ACC112 (cell line): ENCODE measurements at regions not wholly inside any gene's neighbourhood (a gene's known extent, or its start where the extent isn't known, plus 50 kb on each side); places are given as distances from the start of the nearest gene placed in this dataset.
"Not testable (repeated sequence)": the region's sequence is repeated elsewhere in the genome, so short reads cannot be mapped to it uniquely, and the experiment has no call there.

Source experiments
- H2AFZ ChIP-seq: fragments of 200-600 bp; sonication (generic); one replicate; pipeline ENCODE4 v1.6.0; 2017; ENCODE audit warnings: antibody characterized with exemption, low read length; ENCODE audit not compliant: unreplicated experiment
- H3K27ac ChIP-seq: fragments of 200-600 bp; sonication (generic); 2 replicates; pipeline ENCODE4 v1.5.1; 2014; ENCODE audit warnings: low read depth, mild to moderate bottlenecking, antibody characterized with exemption, low read length, moderate library complexity
- H3K27me3 ChIP-seq: fragments of 200-600 bp; sonication (generic); 2 replicates; pipeline ENCODE4 v1.6.1; 2014; ENCODE audit warnings: mild to moderate bottlenecking, antibody characterized with exemption, low read length, moderate library complexity, mixed read lengths; ENCODE audit not compliant: insufficient read depth
- H3K36me3 ChIP-seq: fragments of 200-600 bp; sonication (generic); 2 replicates; pipeline ENCODE4 v1.6.1; 2016; ENCODE audit warnings: mild to moderate bottlenecking, antibody characterized with exemption, low read length, moderate library complexity, mixed read lengths; ENCODE audit not compliant: insufficient read depth
- H3K4me1 ChIP-seq: fragments of 200-600 bp; sonication (generic); one replicate; pipeline ENCODE4 v1.6.1; 2016; ENCODE audit warnings: low read length, mixed read lengths; ENCODE audit not compliant: insufficient read depth, unreplicated experiment, control insufficient read depth
- H3K4me3 ChIP-seq: fragments of 200-600 bp; sonication (generic); 2 replicates; pipeline ENCODE4 v1.5.1; 2014; ENCODE audit warnings: mild to moderate bottlenecking, low read depth, low read length
- H3K79me2 ChIP-seq: fragments of 200-600 bp; sonication (generic); one replicate; pipeline ENCODE4 v1.6.0; 2016; ENCODE audit warnings: low read length; ENCODE audit not compliant: control insufficient read depth, unreplicated experiment, insufficient read depth

DNA sequence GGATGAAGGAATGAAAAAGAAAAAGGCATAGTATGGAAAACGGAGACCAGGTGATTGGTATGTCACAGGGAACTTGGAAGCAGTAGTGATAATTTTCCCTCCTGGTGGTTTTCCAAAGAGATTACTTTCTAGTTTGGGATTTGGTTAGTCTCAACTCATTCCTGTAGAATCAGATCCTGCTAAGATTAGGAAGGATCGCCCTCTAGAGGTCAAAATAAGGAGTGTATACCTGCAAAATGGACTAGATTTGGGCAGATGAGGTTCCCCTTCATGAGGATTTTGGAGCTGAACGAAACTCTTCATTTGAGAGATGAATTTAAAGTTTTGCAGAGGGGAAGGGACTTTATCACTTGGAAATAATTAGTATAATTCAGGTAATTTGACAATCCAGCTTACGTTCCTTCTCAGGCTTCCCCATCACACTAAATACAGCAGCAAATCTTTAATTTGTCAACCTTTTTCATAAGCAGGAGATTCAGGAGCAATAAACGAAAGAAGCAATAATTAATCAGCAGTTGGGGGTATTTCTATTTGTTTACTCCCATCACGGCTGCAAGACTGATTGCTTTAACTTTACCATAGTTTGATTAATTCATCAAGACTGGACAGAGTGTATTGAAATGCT, 65.2 kb downstream of the CCDC195 start:
- no peaks in the 10 kb centered on the region for H3K36me3 ChIP-seq
- H3K27ac ChIP-seq, result no peak overlapping the region
- H3K27me3 ChIP-seq, result no peaks in the 10 kb centered on the region
- peak overlapping the region; percentile 27; the same call in 1 of the 2 replicates for H3K4me3 ChIP-seq
- H2AFZ ChIP-seq, result peak overlapping the region; percentile 15
- H3K4me1 ChIP-seq, result no peaks in the 10 kb centered on the region
- H3K79me2 ChIP-seq, result no peaks in the 10 kb centered on the region

DNA sequence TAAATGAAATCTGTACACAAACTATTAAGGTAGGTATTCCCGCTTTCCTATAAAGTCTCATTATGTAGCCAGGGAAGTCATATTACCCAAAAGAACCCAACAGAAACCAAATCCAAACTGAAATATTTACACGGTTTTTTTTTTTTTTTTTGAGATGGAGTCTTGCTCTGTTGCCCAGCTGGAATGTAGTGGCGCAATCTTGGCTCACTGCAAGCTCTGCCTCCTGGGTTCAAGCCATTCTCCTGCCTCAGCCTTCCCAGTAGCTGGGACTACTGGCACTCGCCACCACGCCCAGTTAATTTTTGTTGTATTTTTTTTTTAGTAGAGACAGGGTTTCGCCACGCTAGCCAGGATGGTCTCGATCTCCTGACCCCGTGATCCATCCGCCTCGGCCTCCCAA, 62.5 kb upstream of the CUL3 start:
- H3K27me3 ChIP-seq, H3K79me2 ChIP-seq, H2AFZ ChIP-seq, H3K4me3 ChIP-seq, H3K4me1 ChIP-seq, H3K36me3 ChIP-seq, H3K27ac ChIP-seq: not testable (repeated sequence)

DNA sequence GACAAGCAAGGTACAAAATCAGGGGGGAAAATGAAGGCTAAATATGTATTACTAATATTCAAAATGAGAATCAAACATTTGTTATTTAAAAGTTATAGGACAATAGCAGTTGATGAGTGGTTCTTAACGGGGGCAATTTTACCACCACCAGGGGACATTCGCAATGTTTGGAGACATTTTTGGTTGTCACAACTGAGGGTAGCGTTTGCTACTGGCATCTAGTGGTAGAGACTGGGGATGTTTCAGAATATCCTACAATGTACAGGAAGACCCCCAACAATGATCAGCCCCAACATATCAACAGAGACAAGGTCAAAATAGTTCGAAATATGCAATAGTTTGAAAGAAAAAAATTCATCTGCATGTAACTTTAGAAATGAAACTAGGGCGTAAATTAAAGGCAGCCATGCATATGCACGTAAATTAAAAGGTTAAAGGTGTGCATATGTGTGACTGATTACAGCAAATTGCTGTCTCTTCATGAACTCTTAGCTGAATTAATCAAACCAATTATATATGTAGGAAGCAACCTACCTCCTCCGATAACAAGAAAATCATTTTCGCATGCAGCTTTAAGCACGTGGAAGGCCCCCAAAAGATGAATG, 61.2 kb upstream of the CUL3 start:
- Histone ChIP-seq H3K27me3 (peaks cover 7% of the 10 kb centered on the region; the same call in 1 of the 2 replicates), H2AFZ (no peak overlapping the region), H3K4me3 (no peak overlapping the region), H3K36me3 (no peaks in the 10 kb centered on the region), H3K79me2 (no peaks in the 10 kb centered on the region), H3K27ac (no peak overlapping the region), H3K4me1 (no peaks in the 10 kb centered on the region)

DNA sequence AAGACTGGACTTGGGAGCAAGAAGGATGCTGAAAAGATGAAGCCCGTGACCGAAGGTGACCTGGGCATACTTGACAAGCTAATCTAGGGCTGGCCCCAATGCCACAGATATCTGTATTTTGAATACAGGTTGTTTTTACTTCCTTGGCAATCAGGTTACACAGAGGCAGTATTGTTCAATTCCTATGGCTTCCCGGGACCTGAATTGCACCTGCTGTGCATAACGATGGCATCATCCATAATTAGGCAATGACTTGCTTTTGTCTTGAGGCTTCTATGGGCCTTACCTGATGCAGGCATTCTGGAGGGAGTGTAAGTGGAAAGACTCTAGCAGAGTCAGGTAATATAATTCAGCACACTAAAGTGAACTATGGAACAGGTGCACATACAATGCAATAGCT, 60.6 kb upstream of the CUL3 start:
- H2AFZ ChIP-seq, result no peak overlapping the region
- no peak overlapping the region for H3K27ac ChIP-seq

DNA sequence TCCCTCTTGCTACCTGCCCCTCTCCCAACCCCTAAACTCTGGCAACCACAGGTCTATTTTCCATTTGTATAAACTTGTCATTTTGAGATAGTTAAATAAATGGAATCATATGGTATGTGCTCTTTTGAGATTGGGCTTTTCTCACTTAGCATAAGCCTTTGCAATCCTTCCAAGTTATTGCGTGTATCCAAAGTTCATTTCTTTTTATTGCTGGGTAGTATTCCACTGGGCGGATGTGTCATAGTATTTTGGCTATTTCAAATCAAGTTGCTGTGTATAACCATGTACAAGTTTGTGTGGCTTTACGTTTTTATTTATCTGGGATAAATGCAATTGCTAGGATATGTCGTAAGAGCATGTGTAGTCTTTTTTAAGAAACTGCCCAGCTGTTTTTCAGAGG, 55.5 kb upstream of the CUL3 start:
- no peaks in the 10 kb centered on the region for H3K4me1 ChIP-seq
- H3K36me3 ChIP-seq, result no peaks in the 10 kb centered on the region
- no peaks in the 10 kb centered on the region for H3K79me2 ChIP-seq
- no peak overlapping the region for H3K27ac ChIP-seq
- H2AFZ ChIP-seq, result no peak overlapping the region
- no peak overlapping the region for H3K4me3 ChIP-seq
- peaks cover 7% of the 10 kb centered on the region; the same call in 1 of the 2 replicates for H3K27me3 ChIP-seq

More for the DNA sequence above, 60.6 kb upstream of the CUL3 start:
- peaks cover 7% of the 10 kb centered on the region; the same call in 1 of the 2 replicates for H3K27me3 ChIP-seq
- no peaks in the 10 kb centered on the region for H3K79me2 ChIP-seq
- no peaks in the 10 kb centered on the region for H3K4me1 ChIP-seq
- no peak overlapping the region for H3K4me3 ChIP-seq
- no peaks in the 10 kb centered on the region for H3K36me3 ChIP-seq

GRCh38 chr2:224638301-224638823, 53.2 kb upstream of the CUL3 start:
- no peaks in the 10 kb centered on the region for H3K36me3 ChIP-seq
- no peaks in the 10 kb centered on the region for H3K4me1 ChIP-seq
- no peak overlapping the region for H3K4me3 ChIP-seq
- H3K27me3 ChIP-seq, result peaks cover 7% of the 10 kb centered on the region; the same call in 1 of the 2 replicates
- no peak overlapping the region for H3K27ac ChIP-seq
- no peak overlapping the region for H2AFZ ChIP-seq
- H3K79me2 ChIP-seq, result no peaks in the 10 kb centered on the region
